ENCODE measurements at regions not wholly inside any gene's neighbourhood (a gene's known extent, or its start where the extent isn't known, plus 50 kb on each side); places are given as distances from the start of the nearest gene placed in this dataset.

DNA sequence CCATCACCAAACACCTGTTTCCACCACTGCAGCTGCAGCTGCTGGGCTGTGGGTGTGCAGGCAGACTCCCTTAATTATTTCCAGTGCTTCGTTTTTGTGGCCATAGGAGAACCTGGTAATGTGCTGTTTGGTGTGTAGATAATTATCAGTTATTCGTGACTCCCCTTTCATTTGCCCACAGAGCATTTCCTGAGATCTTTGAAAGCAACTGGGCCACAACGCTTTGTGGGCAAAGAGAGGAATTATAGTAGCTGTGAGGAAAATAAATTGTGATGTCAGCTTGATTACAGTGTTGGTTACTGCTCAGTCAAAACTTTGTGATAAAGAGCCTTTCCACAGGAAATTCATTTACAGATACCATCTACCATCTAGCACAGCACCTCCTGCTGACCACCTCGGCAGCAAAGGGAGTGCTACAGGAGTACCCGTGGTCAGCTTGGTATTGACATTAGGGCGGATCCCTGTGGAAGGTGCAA lies 193.3 kb upstream of the SLCO3A1 start:
- no peak for DNase-seq

DNA sequence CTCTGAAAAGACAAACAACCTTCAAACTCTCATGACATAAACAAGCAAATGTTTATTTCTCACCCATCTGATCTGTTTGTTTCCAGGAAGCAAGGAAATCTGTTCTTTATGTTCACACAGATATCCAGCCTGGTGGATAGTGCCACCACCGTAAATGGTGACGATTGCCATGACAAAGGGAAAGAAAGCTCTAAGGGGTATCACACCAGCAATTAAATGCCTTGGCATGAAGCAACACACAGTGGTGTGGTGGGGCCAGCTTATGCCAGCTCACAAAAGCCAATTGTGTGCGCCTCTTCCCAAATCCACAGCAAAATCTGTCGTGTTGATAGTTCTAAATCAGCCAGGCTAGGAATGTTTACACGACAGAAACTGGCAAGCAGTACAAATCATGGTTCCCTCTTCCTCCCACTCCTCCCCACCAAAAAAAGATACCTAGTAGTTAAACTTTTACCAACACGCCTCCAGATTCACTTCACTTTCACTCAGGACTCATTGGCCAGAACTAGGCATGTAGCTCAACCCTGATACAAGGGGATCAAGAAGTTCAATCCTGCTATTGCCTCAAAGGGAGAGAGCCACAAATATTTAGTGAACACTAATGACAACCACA lies 189.2 kb upstream of the SLCO3A1 start:
- peak in 8 of 56 donors; percentile 7 to 55 (median 14) for DNase-seq

- no peak for DNase-seq
Observed at GRCh38 chr15:91665212-91665611, 188.3 kb upstream of the SLCO3A1 start.

DNA sequence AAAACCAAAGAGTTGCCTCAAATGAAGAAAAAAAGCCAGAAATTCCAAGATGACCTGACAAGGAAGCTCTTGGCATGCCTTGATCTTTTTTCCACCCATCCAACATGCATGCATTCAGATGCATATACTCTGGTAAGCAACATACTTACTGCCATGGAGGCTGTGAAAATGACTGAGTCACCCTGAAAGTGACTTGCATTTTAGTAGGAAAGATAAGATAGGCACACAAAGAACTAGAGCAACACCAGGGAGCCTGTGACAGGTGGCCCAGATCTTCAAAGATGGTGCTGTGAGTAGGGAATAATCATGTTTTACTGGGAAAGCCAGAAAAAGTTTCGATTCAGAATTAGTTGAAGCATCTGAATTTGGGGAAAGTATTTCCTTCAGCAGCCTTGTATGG lies 185.1 kb upstream of the SLCO3A1 start:
- no peak for DNase-seq

- no peak for DNase-seq
Observed at GRCh38 chr15:91670108-91670507, 183.4 kb upstream of the SLCO3A1 start.

GRCh38 chr15:91678003-91678402 lies 175.5 kb upstream of the SLCO3A1 start:
- DNase-seq: no peak

DNA sequence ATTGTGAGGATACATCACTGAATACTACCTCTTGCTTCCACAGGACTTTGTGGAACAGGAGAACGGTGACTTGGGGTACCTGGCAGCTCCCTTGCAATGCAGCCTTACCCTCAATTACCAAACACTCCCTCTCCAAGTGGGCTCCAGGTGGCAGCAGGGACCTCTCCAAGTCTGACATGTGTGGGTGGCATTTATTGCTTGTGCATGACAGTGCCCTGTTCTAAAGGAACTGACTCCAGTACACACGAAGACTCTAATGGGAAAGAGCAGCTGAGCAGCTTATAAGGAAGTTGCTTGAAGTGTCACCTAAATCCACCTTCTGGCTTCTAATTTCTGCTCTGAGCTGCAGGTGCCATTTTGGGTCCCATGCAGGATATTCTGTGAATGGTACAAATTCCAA lies 174.1 kb upstream of the SLCO3A1 start:
- no peak for DNase-seq

- DNase-seq: no peak
Observed at GRCh38 chr15:91685436-91685835, 168.1 kb upstream of the SLCO3A1 start.

- no peak for DNase-seq
Observed at GRCh38 chr15:91688811-91689210, 164.7 kb upstream of the SLCO3A1 start.

GRCh38 chr15:91689377-91689776 lies 164.1 kb upstream of the SLCO3A1 start:
- DNase-seq: no peak

DNA sequence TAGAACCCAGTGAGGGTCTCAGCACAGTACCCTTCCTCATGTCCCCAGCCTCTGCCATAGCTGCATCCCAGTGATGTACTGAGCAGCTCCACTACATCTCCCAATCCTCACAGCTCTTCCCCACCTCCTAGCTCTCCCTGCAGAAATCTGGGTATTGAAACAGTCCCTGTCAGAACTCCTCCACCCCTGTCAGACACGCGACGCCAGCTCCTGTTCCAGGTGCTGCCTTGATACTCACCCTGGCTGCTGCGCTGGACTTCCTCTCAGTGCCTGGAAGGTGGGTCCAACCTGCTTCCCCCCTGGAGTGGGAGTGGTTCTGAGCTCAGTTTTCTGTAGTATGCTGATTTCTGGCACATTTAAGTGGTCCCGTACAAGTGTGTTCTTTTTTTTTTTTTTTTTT lies 160.9 kb upstream of the SLCO3A1 start:
- DNase-seq: no peak

DNA sequence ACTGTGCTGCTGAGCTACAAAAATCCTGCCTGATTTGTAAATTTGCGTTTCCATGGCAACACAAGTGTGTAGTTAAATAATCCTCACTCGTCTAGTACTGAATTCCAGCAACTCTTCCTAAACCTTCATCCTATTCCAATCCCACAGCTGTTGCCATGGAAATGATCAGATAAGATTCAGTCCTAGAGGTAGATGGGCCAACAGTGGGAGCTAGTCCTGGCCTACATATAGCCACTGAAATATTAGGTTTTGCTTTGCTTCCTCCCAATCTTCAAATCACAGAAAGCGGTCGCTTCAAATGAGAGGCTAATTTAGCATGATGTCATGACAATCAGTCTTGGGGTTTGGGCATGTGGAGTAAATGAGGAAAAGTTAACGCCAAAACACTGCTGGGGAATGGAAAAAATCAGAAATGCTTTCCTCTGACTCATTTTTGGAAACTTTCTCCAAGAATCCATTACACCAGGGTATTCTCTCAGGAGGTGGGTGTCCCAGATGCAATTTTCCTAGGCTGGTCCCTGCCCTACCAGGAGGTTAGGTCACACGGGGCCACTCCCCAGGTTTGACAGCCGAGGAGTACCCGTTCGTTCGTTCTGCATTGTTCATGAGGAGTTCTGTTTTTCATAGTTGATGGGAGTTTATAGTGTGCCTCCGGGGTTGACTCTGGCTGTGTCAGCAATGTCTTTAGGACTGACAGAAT lies 159.2 kb upstream of the SLCO3A1 start:
- DNase-seq: peak in 3 of 56 donors; percentile 5 to 36 (median 30)

DNA sequence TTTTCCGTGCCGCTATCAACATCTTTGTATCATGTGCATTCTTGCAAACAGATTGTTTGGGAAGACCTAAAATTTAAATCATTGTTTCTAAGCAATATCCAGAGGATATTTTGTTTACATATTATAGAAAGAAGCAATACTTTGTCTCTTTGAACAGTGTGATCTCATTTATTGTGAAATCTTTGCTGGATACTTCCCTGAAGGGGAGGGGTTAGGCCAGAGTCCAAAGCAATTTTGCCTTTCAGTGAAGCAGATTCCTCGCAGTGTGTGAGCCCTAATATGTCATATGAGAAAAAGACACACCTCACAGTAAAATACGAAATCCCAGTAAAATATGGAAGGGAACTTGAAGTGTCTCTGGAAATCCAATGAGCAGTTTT lies 158.7 kb upstream of the SLCO3A1 start:
- peak in 1 of 56 donors; percentile 24 for DNase-seq

DNA sequence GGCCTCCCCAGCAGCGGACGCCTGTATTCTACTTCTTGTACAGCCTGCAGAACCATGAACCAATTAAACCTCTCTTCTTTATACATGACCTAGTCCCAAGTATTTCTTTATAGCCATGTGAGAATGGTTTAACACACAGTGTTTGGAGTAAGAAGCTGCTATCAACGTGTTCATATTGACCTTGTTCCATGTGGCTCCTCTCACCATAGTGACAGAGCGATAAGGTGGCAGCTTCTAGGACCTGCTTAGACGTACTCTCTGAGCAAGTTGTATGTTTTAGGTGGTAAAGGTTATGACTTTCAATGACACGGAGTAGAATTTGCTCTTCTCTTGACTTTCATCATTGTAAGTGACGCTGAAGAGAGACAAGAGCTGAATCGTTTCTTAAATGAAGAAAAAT lies 157.7 kb upstream of the SLCO3A1 start:
- no peak for DNase-seq

- DNase-seq: no peak
Observed at GRCh38 chr15:91696981-91697380, 156.5 kb upstream of the SLCO3A1 start.

GRCh38 chr15:91698241-91698640 lies 155.3 kb upstream of the SLCO3A1 start:
- no peak for DNase-seq

DNA sequence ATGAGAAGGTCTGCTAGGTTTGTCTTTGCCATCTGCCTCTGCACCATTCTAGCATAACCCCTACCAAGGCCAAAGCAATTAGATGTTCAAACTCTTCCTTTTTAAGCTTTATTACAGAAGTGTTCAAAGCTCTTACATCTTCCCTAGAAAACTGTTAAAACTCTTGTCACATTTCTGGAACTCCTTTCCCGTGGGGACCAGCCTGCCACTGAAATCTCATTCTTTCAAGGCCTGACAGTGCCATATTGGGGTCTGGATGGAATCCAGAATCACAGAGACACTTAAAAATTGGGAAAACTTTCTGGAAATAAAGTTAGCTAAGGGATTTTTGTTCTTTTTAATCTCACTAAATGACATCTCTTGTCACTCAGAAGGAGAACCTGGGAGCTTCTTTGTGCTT lies 153.8 kb upstream of the SLCO3A1 start:
- no peak for DNase-seq

- DNase-seq: no peak
Observed at GRCh38 chr15:91703274-91703673, 150.2 kb upstream of the SLCO3A1 start.

DNA sequence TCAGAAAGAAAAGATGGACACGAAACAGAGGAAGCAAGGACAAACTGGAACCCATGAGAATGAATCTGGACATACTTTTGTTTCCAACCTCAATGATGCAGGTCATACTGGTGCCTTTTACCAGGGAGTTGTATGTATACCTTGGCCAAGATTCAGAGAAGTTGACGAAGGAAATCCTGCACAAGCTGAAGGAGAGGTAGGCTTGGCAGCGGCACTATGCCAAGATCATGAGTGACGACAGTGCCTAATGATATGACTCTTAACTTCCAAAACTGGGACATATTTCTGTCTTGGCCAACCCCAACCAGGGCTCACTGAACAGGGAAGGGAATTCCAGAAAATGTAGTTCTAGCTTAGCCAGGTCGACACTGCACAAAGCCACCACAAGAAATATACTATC lies 149.2 kb upstream of the SLCO3A1 start:
- DNase-seq: no peak

DNA sequence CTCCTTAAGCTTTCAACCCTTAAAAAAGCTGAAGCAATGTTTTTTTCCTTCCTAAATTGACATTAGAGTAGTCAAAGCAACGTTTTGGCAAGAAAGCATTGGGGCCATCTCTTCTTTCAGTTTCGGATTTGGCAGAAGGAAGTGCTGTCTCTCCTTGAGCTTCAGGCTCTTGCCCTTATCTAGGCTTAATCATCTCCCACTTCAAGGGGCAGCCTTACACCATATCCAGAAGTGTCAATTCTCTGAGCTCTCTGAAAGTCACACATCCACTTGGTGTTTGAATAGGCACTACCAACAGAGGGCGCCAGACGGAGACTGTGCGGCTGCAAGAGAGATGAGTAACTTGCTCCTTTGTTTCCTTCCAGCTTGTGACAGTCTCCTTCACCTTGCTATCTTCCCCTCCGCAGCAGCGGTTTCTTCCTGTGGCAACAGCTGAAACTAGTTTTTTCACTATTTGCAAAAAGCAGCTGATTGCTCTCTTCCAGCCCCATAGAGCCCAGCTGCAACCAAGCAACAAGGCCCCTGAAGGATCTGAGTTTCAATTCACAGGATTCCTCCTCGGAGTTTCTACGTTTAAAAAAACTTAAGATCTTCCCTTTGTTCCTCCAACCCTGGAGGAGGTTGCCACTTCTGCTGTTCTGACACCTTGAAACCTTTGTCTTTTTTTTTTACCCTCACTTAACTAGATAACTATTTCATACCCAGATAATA lies 147.0 kb upstream of the SLCO3A1 start:
- DNase-seq: peak in 54 of 56 donors; percentile 7 to 89 (median 64)

GRCh38 chr15:91710080-91710698 lies 143.3 kb upstream of the SLCO3A1 start:
- no peak for DNase-seq

GRCh38 chr15:91711384-91712033 lies 142.0 kb upstream of the SLCO3A1 start:
- DNase-seq: no peak
